Activated CD4-positive, alpha-beta T cell treated with anti-CD3 and anti-CD28 coated beads for 24 hours (primary cell): ENCODE measurements at regions not wholly inside any gene's neighbourhood (a gene's known extent, or its start where the extent isn't known, plus 50 kb on each side); places are given as distances from the start of the nearest gene placed in this dataset.
"Not testable (repeated sequence)": the region's sequence is repeated elsewhere in the genome, so short reads cannot be mapped to it uniquely, and the experiment has no call there.

Experiments used
- DNase-seq, 2 donors: peaks; one replicate each; pipeline ENCODE4 v3.0.0-alpha.2; 2020; ENCODE audit warnings: low read depth in 2 of 2

DNA sequence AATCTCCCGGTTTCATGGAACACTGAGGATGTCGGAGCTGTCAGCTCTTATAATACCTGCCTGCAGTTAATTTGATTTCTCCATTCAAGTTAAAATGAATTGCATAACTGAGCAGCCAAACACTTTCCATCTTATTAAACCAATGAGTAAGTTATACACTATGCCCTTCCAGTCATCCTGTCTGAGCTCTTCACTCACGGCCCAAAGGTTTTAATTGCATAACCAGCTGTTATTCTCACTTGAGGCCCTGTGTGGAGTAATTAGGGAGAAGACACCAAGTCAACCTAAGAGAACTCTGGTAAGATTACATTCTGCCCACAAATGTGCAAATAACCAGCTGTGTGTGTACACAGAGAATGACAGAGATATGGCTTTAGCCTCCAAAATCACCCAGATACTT, 303.5 kb downstream of the TBC1D4 start:
- no peak for DNase-seq

GRCh38 chr13:75175575-75175974, 306.4 kb downstream of the TBC1D4 start:
- no peak for DNase-seq

DNA sequence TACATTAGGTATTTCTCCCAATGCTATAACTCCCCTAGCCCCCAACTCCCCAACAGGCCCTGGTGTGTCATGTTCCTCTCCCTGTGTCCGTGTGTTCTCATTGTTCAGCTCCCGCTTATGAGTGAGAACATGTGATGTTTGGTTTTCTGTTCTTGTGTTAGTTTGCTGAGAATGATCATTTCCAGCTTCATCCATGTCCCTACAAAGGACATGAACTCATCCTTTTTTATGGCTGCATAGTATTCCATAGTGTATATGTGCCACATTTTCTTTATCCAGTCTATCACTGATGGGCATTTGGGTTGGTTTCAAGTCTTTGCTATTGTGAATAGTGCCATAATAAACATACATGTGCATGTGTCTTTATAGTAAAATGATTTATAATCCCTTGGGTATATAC, 306.9 kb downstream of the TBC1D4 start:
- not testable (repeated sequence) for DNase-seq

DNA sequence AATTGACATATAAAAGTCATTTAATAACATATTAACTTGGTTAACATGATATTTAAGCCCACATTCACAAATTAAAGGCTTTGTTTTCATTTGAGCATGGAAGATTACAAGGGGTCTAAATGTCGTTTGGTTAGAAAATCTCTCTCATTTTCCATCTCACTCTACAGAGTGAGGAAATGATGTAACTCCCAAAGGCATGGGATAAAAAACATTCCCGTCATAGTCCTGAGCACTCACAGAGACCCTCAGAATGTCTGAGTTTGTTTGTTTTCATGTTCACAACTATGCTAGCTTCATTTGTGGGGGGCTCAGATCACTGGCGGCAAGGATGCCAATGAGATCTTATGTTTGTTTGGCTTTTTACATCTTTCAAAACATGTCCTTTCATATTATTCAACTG, 307.5 kb downstream of the TBC1D4 start:
- DNase-seq = no peak

DNA sequence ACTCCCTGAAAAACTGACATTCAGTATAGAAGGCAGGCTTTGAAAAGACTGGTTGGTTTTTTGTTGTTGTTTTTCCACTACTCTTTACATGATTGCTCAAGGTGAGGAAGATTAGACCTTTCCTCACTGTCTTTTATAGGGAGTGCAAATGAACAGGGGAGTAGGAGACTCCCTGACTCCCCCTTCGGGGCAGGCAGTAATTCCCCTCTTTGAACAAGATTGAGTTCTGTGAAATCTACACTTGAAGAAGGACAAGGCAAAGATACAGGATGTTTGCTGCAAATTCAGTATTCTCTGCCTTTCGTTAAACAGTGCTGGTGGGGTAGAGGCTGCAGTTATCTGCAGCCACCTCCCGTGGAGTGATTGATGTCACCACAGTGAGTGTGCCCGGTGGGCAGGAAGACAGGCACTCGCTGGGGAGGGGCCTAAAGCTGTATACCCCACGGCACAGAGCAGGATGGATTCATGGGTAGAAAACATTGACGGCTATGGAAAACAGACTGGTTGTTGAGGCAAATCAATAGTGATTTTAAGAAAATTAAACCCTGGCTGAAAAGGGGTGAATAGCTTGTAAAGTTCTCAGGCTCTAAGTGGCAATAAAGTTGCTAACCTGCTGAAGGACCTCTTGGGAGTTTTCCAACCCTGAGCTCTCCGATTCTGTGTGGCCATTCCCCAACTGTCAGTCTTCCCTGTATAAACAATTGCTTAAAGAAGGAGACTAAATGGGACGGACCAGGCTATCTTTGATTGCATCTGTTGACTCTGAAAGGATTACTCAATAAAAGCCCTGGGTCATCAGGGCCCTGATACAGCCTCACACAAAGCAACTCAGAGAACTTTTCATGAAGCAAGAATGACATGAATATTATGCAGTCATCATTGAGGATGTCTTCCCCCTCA, 308.3 kb downstream of the TBC1D4 start:
- no peak for DNase-seq

- DNase-seq = no peak
Observed at GRCh38 chr13:75170311-75170710, 311.7 kb downstream of the TBC1D4 start.

- no peak for DNase-seq
Observed at GRCh38 chr13:75165543-75166230, 316.3 kb downstream of the TBC1D4 start.

- DNase-seq = no peak
Observed at GRCh38 chr13:75161804-75162203, 320.2 kb downstream of the TBC1D4 start.

DNA sequence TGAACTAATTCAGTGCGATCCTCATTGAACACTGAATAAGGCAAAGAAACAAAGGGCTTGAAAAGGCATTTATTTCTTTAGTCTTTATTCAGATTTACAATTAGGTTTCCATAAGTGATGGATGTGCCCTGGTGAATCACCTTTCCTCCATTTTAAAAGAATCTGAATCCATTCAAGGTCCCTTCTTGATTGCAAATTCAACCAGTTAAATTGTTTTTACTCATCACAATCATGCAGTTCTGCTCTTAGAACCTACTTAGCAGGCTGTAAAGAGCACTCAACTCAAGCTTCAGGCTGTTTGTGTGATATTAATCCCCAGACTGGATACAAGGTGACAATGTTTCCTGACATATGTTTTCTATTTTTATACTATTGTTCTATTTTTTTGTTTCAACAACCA, 321.0 kb downstream of the TBC1D4 start:
- no peak for DNase-seq

- DNase-seq = no peak
Observed at GRCh38 chr13:75154331-75154730, 327.6 kb downstream of the TBC1D4 start.

DNA sequence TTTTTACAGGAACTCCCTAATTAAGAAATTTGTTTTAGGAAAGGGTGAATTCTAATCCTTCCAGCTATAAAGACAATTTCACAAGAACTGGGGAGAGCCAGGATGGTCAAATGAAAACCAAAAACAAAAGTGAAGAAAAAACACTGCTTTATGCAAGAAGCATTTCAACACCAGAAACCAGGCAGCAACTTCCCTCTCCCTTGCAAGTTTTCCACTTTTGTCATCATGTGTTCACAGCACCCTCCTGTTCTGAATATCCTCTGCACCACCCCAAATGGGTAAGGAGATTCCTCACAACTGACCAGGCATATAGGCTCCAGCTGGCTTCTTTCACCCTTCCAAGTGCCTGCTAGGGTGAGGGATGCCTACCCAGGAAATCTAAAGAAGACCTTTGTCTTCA, 328.1 kb downstream of the TBC1D4 start:
- DNase-seq = no peak

DNA sequence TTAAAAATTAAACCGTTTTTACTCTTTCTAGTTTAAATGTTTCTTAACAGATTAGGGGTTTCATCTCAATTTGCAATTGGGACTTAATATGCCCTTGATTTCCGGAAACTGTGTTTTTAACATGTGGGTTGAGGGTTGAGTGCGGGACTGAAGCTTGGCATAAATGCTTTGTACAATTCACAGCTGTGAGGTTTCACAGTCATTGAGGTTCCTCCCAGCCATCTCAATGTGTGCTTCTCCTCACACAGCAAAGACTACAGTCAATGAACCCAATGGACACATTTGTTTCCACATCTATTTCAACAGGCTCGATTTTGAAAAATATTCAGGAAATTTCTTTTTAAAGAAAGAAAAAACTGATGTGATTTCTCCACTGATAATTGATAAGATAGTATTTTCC, 328.6 kb downstream of the TBC1D4 start:
- no peak for DNase-seq

DNA sequence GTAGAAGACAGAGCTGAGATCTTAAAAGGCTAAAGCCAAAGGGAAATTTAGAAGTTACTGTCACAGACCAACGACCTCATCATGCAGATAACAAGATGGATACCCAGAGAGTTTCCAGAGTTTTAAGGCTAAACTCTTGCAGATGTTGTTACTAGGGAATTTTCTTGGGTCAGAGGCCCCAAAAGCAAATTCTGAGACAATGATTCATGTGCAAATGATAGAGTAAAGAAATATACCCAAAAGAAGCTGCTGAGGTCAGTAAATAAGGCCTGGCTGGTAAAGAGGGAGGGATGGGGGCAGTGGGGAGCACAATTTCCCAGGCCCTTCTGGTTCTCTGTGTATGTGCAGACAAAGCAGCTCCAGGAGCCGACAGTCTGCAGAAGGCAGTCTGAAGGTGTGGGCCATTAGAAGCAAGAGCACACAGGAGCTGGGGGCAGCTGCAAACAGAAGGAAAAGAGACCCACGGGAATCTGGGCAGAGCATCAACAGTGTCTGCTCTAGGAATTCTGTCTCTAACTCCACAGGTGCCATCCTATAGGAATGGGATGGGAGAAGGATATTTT, 330.8 kb downstream of the TBC1D4 start:
- no peak for DNase-seq

DNA sequence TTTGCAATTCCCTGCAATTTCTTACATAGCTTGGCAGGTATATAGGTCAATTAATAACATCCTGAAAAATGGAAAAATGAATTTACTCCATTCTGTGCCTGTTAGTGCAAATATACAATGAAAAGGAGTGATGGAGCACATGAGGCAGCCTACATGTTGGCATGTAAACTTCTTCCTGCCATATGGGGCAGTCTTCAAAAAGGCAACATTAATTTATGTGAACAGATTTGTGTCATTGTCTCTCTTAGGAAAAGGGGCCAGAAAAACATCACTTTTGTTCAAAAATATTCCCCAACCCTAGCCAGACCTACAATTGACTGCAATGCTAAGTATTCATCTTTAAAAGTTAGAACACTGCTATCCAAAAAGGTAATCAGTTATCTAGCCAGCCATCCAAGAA, 332.2 kb downstream of the TBC1D4 start:
- no peak for DNase-seq

- DNase-seq = no peak
Observed at GRCh38 chr13:75147946-75148345, 334.0 kb downstream of the TBC1D4 start.

DNA sequence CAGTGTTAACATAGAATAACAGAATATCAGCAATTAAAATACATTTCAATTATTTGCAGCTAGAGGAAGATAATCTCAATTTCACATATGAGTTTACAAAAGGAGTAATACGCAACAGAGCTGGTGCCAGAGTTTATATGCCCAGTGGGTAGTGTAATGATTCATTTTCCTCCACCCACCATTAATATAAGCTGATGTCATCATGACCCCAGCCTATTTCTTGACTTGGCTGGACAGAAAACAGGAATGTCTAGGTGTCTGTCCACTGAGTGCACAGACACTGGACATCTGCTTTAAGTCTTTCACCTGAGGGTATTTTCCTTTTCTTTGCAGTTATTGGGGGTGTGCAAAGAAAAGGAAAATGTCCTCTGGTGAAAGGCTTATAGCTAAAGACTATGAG, 335.5 kb downstream of the TBC1D4 start:
- DNase-seq = no peak

DNA sequence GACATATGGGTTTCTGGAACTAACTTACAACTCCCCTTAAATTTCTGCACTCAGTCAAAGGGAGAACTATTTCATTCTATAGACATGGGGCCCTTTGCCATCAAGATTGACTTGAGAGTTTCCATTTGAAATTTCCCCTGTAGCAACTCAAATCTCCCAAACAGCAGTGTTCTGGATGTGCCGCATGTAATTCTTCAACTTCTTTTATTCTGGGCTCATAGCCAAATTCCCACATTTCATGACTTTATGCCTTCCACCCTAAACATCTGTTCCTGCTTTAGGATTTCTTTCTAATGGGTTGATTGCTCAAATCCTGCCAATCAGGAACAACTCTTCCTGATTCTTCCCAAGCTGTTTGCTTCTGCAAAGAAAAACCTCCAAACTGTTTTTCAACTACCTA, 336.0 kb downstream of the TBC1D4 start:
- no peak for DNase-seq

DNA sequence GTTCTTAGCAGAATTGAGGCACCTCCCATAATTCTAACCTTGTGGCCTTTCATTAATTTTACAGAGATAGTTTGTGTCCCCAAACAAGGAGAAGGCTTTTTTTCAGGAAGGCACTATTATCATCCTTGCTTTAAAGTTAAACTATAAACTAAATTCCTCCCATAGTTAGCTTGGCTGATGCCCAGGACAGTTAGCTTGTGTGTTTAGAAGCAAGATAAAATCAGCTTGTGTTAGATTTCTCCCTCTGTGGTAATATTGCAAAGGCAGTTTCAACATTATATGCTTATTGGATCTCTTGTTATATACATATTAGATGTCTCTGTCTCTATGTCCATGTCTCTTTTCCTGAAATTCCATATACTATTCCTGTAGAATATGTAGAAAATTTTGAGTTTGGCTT, 342.7 kb downstream of the TBC1D4 start:
- DNase-seq = no peak

DNA sequence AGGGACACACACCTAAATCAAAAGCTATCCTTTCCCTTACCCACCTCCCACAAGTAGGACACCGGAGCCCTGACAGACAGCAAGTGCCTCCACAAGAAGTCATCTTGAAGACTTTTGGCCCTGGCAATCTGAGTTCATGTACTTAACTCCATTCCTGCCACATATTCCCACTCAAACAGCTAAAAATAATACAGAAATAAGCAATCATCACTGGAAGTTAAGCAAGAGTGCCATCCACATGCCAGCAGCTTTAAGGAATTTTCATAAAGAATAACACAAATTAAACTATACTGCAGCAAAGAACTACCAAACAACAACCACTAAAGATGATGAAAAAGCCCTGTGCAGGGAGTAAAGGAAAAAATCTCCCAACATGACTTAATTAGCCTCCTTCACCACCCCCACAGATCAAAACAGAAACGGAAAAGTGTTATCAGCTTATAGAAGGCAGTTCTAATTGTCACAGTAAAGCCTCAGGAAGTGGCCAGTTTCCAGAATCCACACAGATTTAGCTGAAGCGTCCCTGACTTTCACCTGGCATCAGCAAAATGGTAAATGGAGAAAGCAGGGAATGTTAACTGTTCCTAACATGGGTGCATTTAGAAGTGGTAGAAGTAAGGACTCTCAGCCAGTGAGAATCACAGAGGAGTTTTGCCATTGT, 343.9 kb downstream of the TBC1D4 start:
- no peak for DNase-seq

- DNase-seq = no peak
Observed at GRCh38 chr13:75136151-75136550, 345.8 kb downstream of the TBC1D4 start.

DNA sequence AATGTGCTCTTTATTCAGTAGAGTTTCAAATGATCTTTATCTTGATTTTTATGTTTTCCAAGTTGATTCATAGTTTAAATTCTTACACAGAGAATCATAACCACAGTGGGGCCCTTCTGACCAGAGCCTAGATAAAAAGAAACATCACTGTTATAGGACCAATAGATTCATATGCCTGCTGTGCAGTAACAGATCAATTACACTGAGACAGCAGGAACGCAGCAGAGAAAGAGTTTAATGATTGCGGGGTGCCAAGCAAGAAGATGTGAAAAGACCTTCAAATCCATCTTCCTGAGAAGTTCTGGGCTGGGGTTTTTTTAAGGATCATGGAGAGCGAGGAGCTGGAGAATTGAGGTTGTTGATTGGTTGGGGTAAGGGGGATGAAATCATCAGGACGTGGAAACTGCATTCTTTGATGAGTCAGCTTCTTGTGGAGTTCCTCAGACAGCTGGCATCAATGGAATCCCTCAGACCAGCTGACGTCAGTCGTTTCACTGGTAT, 346.6 kb downstream of the TBC1D4 start:
- no peak for DNase-seq
